Activated CD4-positive, alpha-beta T cell treated with anti-CD3 and anti-CD28 coated beads, Interleukin-2, amount 50 U/mL, for 48 hours (primary cell): ENCODE measurements at regions not wholly inside any gene's neighbourhood (a gene's known extent, or its start where the extent isn't known, plus 50 kb on each side); places are given as distances from the start of the nearest gene placed in this dataset.

Source experiments
- DNase-seq, 2 experiments: peaks; one replicate each; pipeline ENCODE4 v3.0.0-alpha.2; 2020

GRCh38 chr7:145644426-145645134 is 472.0 kb upstream of the CNTNAP2 start:
- no peak for DNase-seq

GRCh38 chr7:145643981-145644380 is 472.6 kb upstream of the CNTNAP2 start:
- no peak for DNase-seq

- DNase-seq: no peak
Measured at GRCh38 chr7:145633513-145633912, 483.1 kb upstream of the CNTNAP2 start.

- DNase-seq: no peak
Measured at GRCh38 chr7:145624618-145625017, 492.0 kb upstream of the CNTNAP2 start.

- DNase-seq: no peak
Measured at GRCh38 chr7:145605963-145606362, 510.6 kb upstream of the CNTNAP2 start.

- DNase-seq: no peak
Measured at GRCh38 chr7:145599376-145599775, 517.2 kb upstream of the CNTNAP2 start.

- no peak for DNase-seq
Measured at GRCh38 chr7:145584401-145584800, 532.2 kb upstream of the CNTNAP2 start.

GRCh38 chr7:145582742-145583303 is 533.8 kb upstream of the CNTNAP2 start:
- no peak for DNase-seq

- DNase-seq: no peak
Measured at GRCh38 chr7:145557805-145558204, 558.8 kb upstream of the CNTNAP2 start.

GRCh38 chr7:145543242-145543641 is 573.4 kb upstream of the CNTNAP2 start:
- DNase-seq: no peak

- DNase-seq: no peak
Measured at GRCh38 chr7:145539910-145540309, 576.7 kb upstream of the CNTNAP2 start.

- no peak for DNase-seq
Measured at GRCh38 chr7:145534301-145534700, 582.3 kb upstream of the CNTNAP2 start.

GRCh38 chr7:145520284-145520683 is 596.3 kb upstream of the CNTNAP2 start:
- DNase-seq: no peak

- no peak for DNase-seq
Measured at GRCh38 chr7:145511004-145511403, 605.6 kb upstream of the CNTNAP2 start.

- DNase-seq: no peak
Measured at GRCh38 chr7:145497911-145498525, 618.6 kb upstream of the CNTNAP2 start.

GRCh38 chr7:145490356-145490755 is 626.2 kb upstream of the CNTNAP2 start:
- DNase-seq: no peak

- DNase-seq: no peak
Measured at GRCh38 chr7:145489609-145490008, 627.0 kb upstream of the CNTNAP2 start.

- DNase-seq: no peak
Measured at GRCh38 chr7:145488816-145489215, 627.8 kb upstream of the CNTNAP2 start.

- DNase-seq: no peak
Measured at GRCh38 chr7:145481985-145482384, 634.6 kb upstream of the CNTNAP2 start.

- no peak for DNase-seq
Measured at GRCh38 chr7:145478541-145478940, 638.1 kb upstream of the CNTNAP2 start.

GRCh38 chr7:145474009-145474686 is 638.3 kb upstream of the TPK1 start:
- no peak for DNase-seq

- no peak for DNase-seq
Measured at GRCh38 chr7:145471883-145472282, 636.0 kb upstream of the TPK1 start.

- DNase-seq: no peak
Measured at GRCh38 chr7:145464287-145464686, 628.4 kb upstream of the TPK1 start.

- DNase-seq: no peak
Measured at GRCh38 chr7:145462463-145462862, 626.6 kb upstream of the TPK1 start.
